Peyer's patch (tissue), 4 donors: ENCODE measurements at regions not wholly inside any gene's neighbourhood (a gene's known extent, or its start where the extent isn't known, plus 50 kb on each side); places are given as distances from the start of the nearest gene placed in this dataset.

Source experiments
- CTCF ChIP-seq, 6 experiments: fragments of 450-650 bp in 4 of 6; fragments of 200-600 bp in 2 of 6; sonication (generic) in 1 of 6; IDR thresholded peaks; one replicate each; pipeline ENCODE4 v1.5.1; 2017 to 2019; ENCODE audit warnings: antibody characterized with exemption in 6 of 6, mild to moderate bottlenecking in 3 of 6, moderate library complexity in 1 of 6
- POLR2A ChIP-seq, 2 donors: fragments of 450-650 bp; IDR thresholded peaks; one replicate each; pipeline ENCODE4 v1.5.1; 2017; ENCODE audit warnings: antibody characterized with exemption in 2 of 2, mild to moderate bottlenecking in 2 of 2, moderate library complexity in 2 of 2

- TF ChIP-seq CTCF (IDR thresholded peaks at IDR 0.05) = no peak
- TF ChIP-seq POLR2A (IDR thresholded peaks at IDR 0.05) = no peak
Observed at GRCh38 chr20:6671829-6672228, 95.7 kb upstream of the BMP2 start.
